AG04450 (cell line): ENCODE measurements at regions not wholly inside any gene's neighbourhood (a gene's known extent, or its start where the extent isn't known, plus 50 kb on each side); places are given as distances from the start of the nearest gene placed in this dataset.

Experiments used
- CTCF ChIA-PET: fragments of 300-600, 350-600 bp; formaldehyde crosslinking; extraction: SDS; loops from one replicate; lab custom pipeline; 2022; ENCODE audit warnings: antibody characterized with exemption, inconsistent platforms; lab: Charles Lee
- POLR2A ChIA-PET: fragments of 350-600 bp; formaldehyde crosslinking; extraction: SDS; loops from one replicate; lab custom pipeline; 2021; ENCODE audit warnings: antibody characterized with exemption, inconsistent platforms; lab: Yijun Ruan, JAX
- DNase-seq: peaks from one replicate; pipeline ENCODE4 v3.0.0-alpha.2; 2011; ENCODE audit warnings: low read depth, low spot score
- H3K27ac ChIP-seq: one replicate; pipeline ENCODE4 v1.5.1; 2012; ENCODE audit warnings: low read depth, low read length, control low read depth
- H3K27me3 ChIP-seq: one replicate; pipeline ENCODE4 v1.6.0; 2012; ENCODE audit warnings: low read length; ENCODE audit not compliant: control insufficient read depth, insufficient read depth
- H3K4me3 ChIP-seq: 2 replicates; pipeline ENCODE4 v1.5.1; 2011; ENCODE audit warnings: mild to moderate bottlenecking, low read depth, low read length, control low read depth
- H3K9me3 ChIP-seq: 2 replicates; pipeline ENCODE4 v1.5.1; 2012; ENCODE audit warnings: low read length; ENCODE audit not compliant: control insufficient read depth, insufficient read depth
- CTCF ChIP-seq: IDR thresholded peaks from 2 replicates; pipeline ENCODE4 v1.5.1; 2011; ENCODE audit warnings: low read depth, low read length, control low read depth, inconsistent platforms

- Histone ChIP-seq H3K27ac (no peak overlapping the region), H3K9me3 (no peaks in the 10 kb centered on the region), H3K4me3 (no peak overlapping the region), H3K27me3 (peaks cover 12% of the 10 kb centered on the region)
- POLR2A ChIA-PET: no interaction called here
- TF ChIP-seq CTCF: no peak
- no peak for DNase-seq
- CTCF ChIA-PET: no interaction called here
Measured at GRCh38 chr4:27094224-27094623, 233.6 kb downstream of the STIM2 start.

- ChIA-PET POLR2A (no interaction called here), CTCF (no interaction called here)
- no peaks in the 10 kb centered on the region for H3K9me3 ChIP-seq
- H3K27ac ChIP-seq: no peak overlapping the region
- no peak overlapping the region for H3K4me3 ChIP-seq
- H3K27me3 ChIP-seq: peaks cover 8% of the 10 kb centered on the region
- TF ChIP-seq CTCF: no peak
- no peak for DNase-seq
Measured at GRCh38 chr4:27094783-27095182, 234.1 kb downstream of the STIM2 start.

- no peak overlapping the region for H3K27ac ChIP-seq
- no peak overlapping the region for H3K4me3 ChIP-seq
- ChIA-PET POLR2A (no interaction called here), CTCF (no interaction called here)
- TF ChIP-seq CTCF: no peak
- H3K9me3 ChIP-seq: no peaks in the 10 kb centered on the region
- DNase-seq: no peak
- H3K27me3 ChIP-seq: peaks cover 2% of the 10 kb centered on the region
Measured at GRCh38 chr4:27096142-27096824, 235.6 kb downstream of the STIM2 start.

- H3K9me3 ChIP-seq: no peaks in the 10 kb centered on the region
- H3K27me3 ChIP-seq: peaks cover 2% of the 10 kb centered on the region
- DNase-seq: no peak
- ChIA-PET POLR2A (no interaction called here), CTCF (no interaction called here)
- no peak overlapping the region for H3K4me3 ChIP-seq
- no peak overlapping the region for H3K27ac ChIP-seq
- no peak for TF ChIP-seq CTCF
Measured at GRCh38 chr4:27098034-27098433, 237.4 kb downstream of the STIM2 start.

- ChIA-PET POLR2A (no interaction called here), CTCF (no interaction called here)
- TF ChIP-seq CTCF: no peak
- Histone ChIP-seq H3K27me3 (peaks cover 2% of the 10 kb centered on the region), H3K27ac (no peak overlapping the region), H3K9me3 (no peaks in the 10 kb centered on the region), H3K4me3 (no peak overlapping the region)
- no peak for DNase-seq
Measured at GRCh38 chr4:27100713-27101112, 240.1 kb downstream of the STIM2 start.
